NCI-H1105 (cell line): ENCODE measurements at regions not wholly inside any gene's neighbourhood (a gene's known extent, or its start where the extent isn't known, plus 50 kb on each side); places are given as distances from the start of the nearest gene placed in this dataset.

Experiments
- DNase-seq: peaks from one replicate; lab custom pipeline; 2025; lab: John Stamatoyannopoulos, UW

- DNase-seq, result no peak
Observed at GRCh38 chr4:54545663-54546424, 111.9 kb upstream of the KIT start.

GRCh38 chr4:54547299-54548097 is 110.3 kb upstream of the KIT start:
- DNase-seq, result no peak

GRCh38 chr4:54548098-54548620 is 109.6 kb upstream of the KIT start:
- no peak for DNase-seq

- DNase-seq, result no peak
Observed at GRCh38 chr4:54548831-54549460, 108.8 kb upstream of the KIT start.

- no peak for DNase-seq
Observed at GRCh38 chr4:54550395-54551171, 107.2 kb upstream of the KIT start.

GRCh38 chr4:54553001-54553400 is 104.8 kb upstream of the KIT start:
- DNase-seq, result no peak

GRCh38 chr4:54554339-54554990 is 103.3 kb upstream of the KIT start:
- DNase-seq, result no peak

- no peak for DNase-seq
Observed at GRCh38 chr4:54556051-54556450, 101.7 kb upstream of the KIT start.

- no peak for DNase-seq
Observed at GRCh38 chr4:54556587-54556986, 101.2 kb upstream of the KIT start.

GRCh38 chr4:54558889-54559677 is 98.7 kb upstream of the KIT start:
- DNase-seq, result no peak

- no peak for DNase-seq
Observed at GRCh38 chr4:54560513-54560912, 97.2 kb upstream of the KIT start.

- DNase-seq, result no peak
Observed at GRCh38 chr4:54561940-54562339, 95.8 kb upstream of the KIT start.

- peak; percentile 14 for DNase-seq
Observed at GRCh38 chr4:54566608-54567007, 91.1 kb upstream of the KIT start.

GRCh38 chr4:54567327-54567726 is 90.4 kb upstream of the KIT start:
- no peak for DNase-seq

- DNase-seq, result no peak
Observed at GRCh38 chr4:54568184-54568583, 89.6 kb upstream of the KIT start.

GRCh38 chr4:54570822-54571221 is 86.9 kb upstream of the KIT start:
- DNase-seq, result no peak

- no peak for DNase-seq
Observed at GRCh38 chr4:54571293-54572151, 86.2 kb upstream of the KIT start.

- DNase-seq, result no peak
Observed at GRCh38 chr4:54572152-54572542, 85.6 kb upstream of the KIT start.

GRCh38 chr4:54574500-54574899 is 83.3 kb upstream of the KIT start:
- DNase-seq, result no peak

- no peak for DNase-seq
Observed at GRCh38 chr4:54575919-54576318, 81.8 kb upstream of the KIT start.
